Esophagus squamous epithelium (tissue), 5 donors: ENCODE measurements at regions not wholly inside any gene's neighbourhood (a gene's known extent, or its start where the extent isn't known, plus 50 kb on each side); places are given as distances from the start of the nearest gene placed in this dataset.
"Not testable (repeated sequence)": the region's sequence is repeated elsewhere in the genome, so short reads cannot be mapped to it uniquely, and the experiment has no call there.

Experiments used
- DNase-seq: peaks from one replicate; lab custom pipeline; 2025; lab: John Stamatoyannopoulos, UW
- H3K27ac ChIP-seq, 4 donors: fragments of 200-600 bp; sonication (generic); one replicate each; pipeline ENCODE4 v1.5.1; 2016 to 2019; ENCODE audit warnings: mild to moderate bottlenecking in 1 of 4
- H3K27me3 ChIP-seq, 4 donors: fragments of 200-600 bp; sonication (generic); 1 replicate in 3 of 4; 2 replicates in 1 of 4; pipeline versions ENCODE4 v1.5.1 to v1.6.0; 2017 to 2021; ENCODE audit warnings: antibody characterized with exemption in 1 of 4
- H3K36me3 ChIP-seq, 3 donors: fragments of 200-600 bp; sonication (generic); one replicate each; pipeline ENCODE4 v1.5.1; 2016 to 2019
- H3K4me1 ChIP-seq, 3 donors: fragments of 200-600 bp; sonication (generic); one replicate each; pipeline ENCODE4 v1.5.1; 2017 to 2019
- H3K4me3 ChIP-seq, 4 donors: fragments of 200-600 bp; sonication (generic); 1 replicate in 3 of 4; 2 replicates in 1 of 4; pipeline ENCODE4 v1.5.1; 2016 to 2019; ENCODE audit warnings: mild to moderate bottlenecking in 2 of 4, moderate library complexity in 1 of 4
- H3K9me3 ChIP-seq, 3 donors: fragments of 200-600 bp; sonication (generic); one replicate each; pipeline ENCODE4 v1.5.1; 2016 to 2019
- CTCF ChIP-seq, 6 experiments: fragments of 450-650 bp in 4 of 6; fragments of 200-600 bp in 2 of 6; sonication (generic) in 2 of 6; IDR thresholded peaks; one replicate each; pipeline ENCODE4 v1.5.1; 2016 to 2019; ENCODE audit warnings: antibody characterized with exemption in 6 of 6, mild to moderate bottlenecking in 4 of 6, moderate library complexity in 4 of 6
- POLR2A ChIP-seq, 4 donors: fragments of 450-650 bp; IDR thresholded peaks; one replicate each; pipeline ENCODE4 v1.6.1; 2017; ENCODE audit warnings: antibody characterized with exemption in 4 of 4, mild to moderate bottlenecking in 4 of 4, moderate library complexity in 3 of 4
- WGBS, 2 donors: methylation state at CpG; one replicate each; pipeline ENCODE4 v1.1.5; 2018; 5-methylcytosine and 5-hydroxymethylcytosine counted together
- intact Hi-C: fragments of 100-400 bp; cut with DNase I; formaldehyde crosslinking; loops from one replicate; pipeline ENCODE4 v1.15.0; 2022
- donor health status: DM: yes; HTN: yes; CAD: no.

GRCh38 chr7:12032146-12032545 lies 178.9 kb upstream of the TMEM106B start:
- Histone ChIP-seq H3K4me1 (no peaks in the 10 kb centered on the region), H3K9me3 (no peaks in the 10 kb centered on the region), H3K36me3 (no peaks in the 10 kb centered on the region), H3K27me3 (no peaks in the 10 kb centered on the region), H3K4me3 (no peak overlapping the region), H3K27ac (no peak overlapping the region)
- TF ChIP-seq POLR2A (IDR thresholded peaks at IDR 0.05) (no peak), CTCF (IDR thresholded peaks at IDR 0.05) (no peak)
- DNase-seq: no peak
- intact Hi-C loops: no loop called here
- 43 to 78% methylated on average over 1 of the region's 1 CpG for whole genome bisulfite sequencing, 2 donors

GRCh38 chr7:12043457-12043856 lies 167.6 kb upstream of the TMEM106B start:
- DNase-seq, H3K27me3 ChIP-seq, intact Hi-C loops, H3K4me3 ChIP-seq, H3K27ac ChIP-seq, H3K4me1 ChIP-seq, H3K9me3 ChIP-seq, H3K36me3 ChIP-seq: not testable (repeated sequence)

GRCh38 chr7:12052211-12052610 lies 158.9 kb upstream of the TMEM106B start:
- Histone ChIP-seq H3K4me3 (no peak overlapping the region), H3K36me3 (no peaks in the 10 kb centered on the region), H3K4me1 (no peaks in the 10 kb centered on the region), H3K9me3 (peaks cover 0 to 11% (median 0%) of the 10 kb centered on the region in 3 donors), H3K27ac (no peak overlapping the region), H3K27me3 (no peaks in the 10 kb centered on the region)
- intact Hi-C loops: no loop called here
- no peak for DNase-seq
- TF ChIP-seq CTCF (IDR thresholded peaks at IDR 0.05) (no peak), POLR2A (IDR thresholded peaks at IDR 0.05) (no peak)
- 93 to 100% methylated on average over 2 of the region's 2 CpGs for WGBS, 2 donors

- WGBS, 2 donors: 67 to 73% methylated on average over 4 to 5 of the region's 5 CpGs
- Histone ChIP-seq H3K36me3 (no peaks in the 10 kb centered on the region), H3K9me3 (peaks cover 0 to 11% (median 0%) of the 10 kb centered on the region in 3 donors), H3K27me3 (no peaks in the 10 kb centered on the region), H3K27ac (no peak overlapping the region), H3K4me3 (no peak overlapping the region), H3K4me1 (no peaks in the 10 kb centered on the region)
- intact Hi-C loops: no loop called here
- TF ChIP-seq POLR2A (IDR thresholded peaks at IDR 0.05): no peak
- TF ChIP-seq CTCF (IDR thresholded peaks at IDR 0.05): no peak
- DNase-seq: no peak
These were observed 157.5 kb upstream of the TMEM106B start for GRCh38 chr7:12053561-12053960.

- no peaks in the 10 kb centered on the region for H3K36me3 ChIP-seq
- TF ChIP-seq POLR2A (IDR thresholded peaks at IDR 0.05): no peak
- no peak for TF ChIP-seq CTCF (IDR thresholded peaks at IDR 0.05)
- H3K27ac ChIP-seq: no peak overlapping the region
- no peaks in the 10 kb centered on the region for H3K27me3 ChIP-seq
- no peaks in the 10 kb centered on the region for H3K4me1 ChIP-seq
- H3K9me3 ChIP-seq: peaks cover 0 to 11% (median 0%) of the 10 kb centered on the region in 3 donors
- H3K4me3 ChIP-seq: no peak overlapping the region
- intact Hi-C loops: no loop called here
- no peak for DNase-seq
These were observed 156.3 kb upstream of the TMEM106B start for GRCh38 chr7:12054830-12055229.

- no peaks in the 10 kb centered on the region for H3K27me3 ChIP-seq
These were observed 154.7 kb upstream of the TMEM106B start for GRCh38 chr7:12056381-12056780.

More at GRCh38 chr7:12056381-12056780, 154.7 kb upstream of the TMEM106B start:
- no peak for DNase-seq
- TF ChIP-seq CTCF (IDR thresholded peaks at IDR 0.05): no peak
- Histone ChIP-seq H3K9me3 (peaks cover 0 to 11% (median 0%) of the 10 kb centered on the region in 3 donors), H3K4me1 (no peaks in the 10 kb centered on the region), H3K36me3 (no peaks in the 10 kb centered on the region), H3K4me3 (no peak overlapping the region), H3K27ac (no peak overlapping the region)
- intact Hi-C loops: no loop called here
